Loucy (cell line): ENCODE measurements at regions not wholly inside any gene's neighbourhood (a gene's known extent, or its start where the extent isn't known, plus 50 kb on each side); places are given as distances from the start of the nearest gene placed in this dataset.

Experiments
- H2AFZ ChIP-seq: fragments of 200-600 bp; sonication (generic); 2 replicates; pipeline ENCODE4 v1.6.0; 2016; ENCODE audit warnings: antibody characterized with exemption, mild to moderate bottlenecking, low read length, moderate library complexity
- H3F3A ChIP-seq: fragments of 200-600 bp; 2 replicates; pipeline ENCODE4 v1.6.0; 2016; ENCODE audit warnings: antibody characterized with exemption, low read depth, mild to moderate bottlenecking
- H3K27me3 ChIP-seq: fragments of 200-600 bp; sonication (generic); 2 replicates; pipeline ENCODE4 v1.6.1; 2014; ENCODE audit warnings: low read length, mild to moderate bottlenecking; ENCODE audit not compliant: insufficient read depth, poor library complexity, severe bottlenecking
- H3K36me3 ChIP-seq: fragments of 200-600 bp; sonication (generic); 2 replicates; pipeline ENCODE4 v1.6.1; 2016; ENCODE audit warnings: low read length; ENCODE audit not compliant: insufficient read depth
- H3K4me1 ChIP-seq: fragments of 200-600 bp; sonication (generic); 2 replicates; pipeline ENCODE4 v1.5.1; 2014; ENCODE audit warnings: low read length, mild to moderate bottlenecking; ENCODE audit not compliant: insufficient read depth, poor library complexity, severe bottlenecking
- H3K4me2 ChIP-seq: fragments of 200-600 bp; sonication (generic); 2 replicates; pipeline ENCODE4 v1.6.0; 2014; ENCODE audit warnings: antibody characterized with exemption, low read length, low read depth, mild to moderate bottlenecking; ENCODE audit not compliant: poor library complexity, severe bottlenecking
- H3K4me3 ChIP-seq: fragments of 200-600 bp; sonication (generic); 2 replicates; pipeline ENCODE4 v1.5.1; 2014; ENCODE audit warnings: low read length, mild to moderate bottlenecking, mixed read lengths; ENCODE audit not compliant: poor library complexity, severe bottlenecking
- H3K79me2 ChIP-seq: fragments of 200-600 bp; sonication (generic); 2 replicates; pipeline ENCODE4 v1.6.1; 2014; ENCODE audit warnings: low read length; ENCODE audit not compliant: insufficient read depth
- H3K9ac ChIP-seq: fragments of 200-600 bp; sonication (generic); 2 replicates; pipeline ENCODE4 v1.6.0; 2014; ENCODE audit warnings: mild to moderate bottlenecking, low read depth, low read length, moderate library complexity; ENCODE audit not compliant: poor library complexity, severe bottlenecking
- H3K9me2 ChIP-seq: fragments of 200-600 bp; sonication (generic); replicated peaks from 2 replicates; pipeline ENCODE4 v1.6.1; 2016; ENCODE audit warnings: low read depth, low read length, mixed read lengths
- H3K9me3 ChIP-seq: fragments of 200-600 bp; sonication (generic); 2 replicates; pipeline ENCODE4 v1.6.1; 2014; ENCODE audit warnings: mild to moderate bottlenecking, antibody characterized with exemption, low read length, low read depth; ENCODE audit not compliant: insufficient read depth
- H4K20me1 ChIP-seq: fragments of 200-600 bp; sonication (generic); 2 replicates; pipeline ENCODE4 v1.6.0; 2014; ENCODE audit warnings: antibody characterized with exemption, low read length, mild to moderate bottlenecking; ENCODE audit not compliant: insufficient read depth, poor library complexity, severe bottlenecking
- CTCF ChIP-seq: fragments of 200-600 bp; sonication (generic); conservative IDR thresholded peaks from 2 replicates; pipeline ENCODE4 v1.5.1; 2014; ENCODE audit warnings: mild to moderate bottlenecking, antibody characterized with exemption, low read length
- EZH2phosphoT487 ChIP-seq: fragments of 200-600 bp; IDR thresholded peaks from 2 replicates; pipeline ENCODE4 v1.6.1; 2018; ENCODE audit warnings: antibody characterized with exemption, mild to moderate bottlenecking, moderate library complexity, borderline replicate concordance

GRCh38 chr5:26749829-26750228 lies 288.6 kb downstream of the CDH9 start:
- no peaks in the 10 kb centered on the region for H3K79me2 ChIP-seq
- H3K9me2 ChIP-seq: no peaks in the 10 kb centered on the region
- no peak overlapping the region for H3K4me3 ChIP-seq
- no peak overlapping the region for H3K9ac ChIP-seq
- H3K4me2 ChIP-seq: no peak overlapping the region
- H3K27me3 ChIP-seq: no peaks in the 10 kb centered on the region
- no peak for TF ChIP-seq EZH2phosphoT487
- no peak for TF ChIP-seq CTCF
- H3K9me3 ChIP-seq: no peaks in the 10 kb centered on the region
- no peaks in the 10 kb centered on the region for H3K36me3 ChIP-seq
- H3F3A ChIP-seq: no peaks in the 10 kb centered on the region
- no peaks in the 10 kb centered on the region for H4K20me1 ChIP-seq
- no peaks in the 10 kb centered on the region for H3K4me1 ChIP-seq
- H2AFZ ChIP-seq: no peak overlapping the region

- H2AFZ ChIP-seq: no peak overlapping the region
- no peak overlapping the region for H3K4me3 ChIP-seq
Measured at GRCh38 chr5:26740182-26740581, 298.2 kb downstream of the CDH9 start.

GRCh38 chr5:26737348-26738265 lies 300.8 kb downstream of the CDH9 start:
- Histone ChIP-seq H3K4me1 (no peaks in the 10 kb centered on the region), H3K4me3 (no peak overlapping the region), H3K79me2 (no peaks in the 10 kb centered on the region)

More at GRCh38 chr5:26740182-26740581, 298.2 kb downstream of the CDH9 start:
- no peaks in the 10 kb centered on the region for H3K9me3 ChIP-seq
- H4K20me1 ChIP-seq: no peaks in the 10 kb centered on the region
- no peak overlapping the region for H3K4me2 ChIP-seq
- no peaks in the 10 kb centered on the region for H3F3A ChIP-seq
- no peaks in the 10 kb centered on the region for H3K79me2 ChIP-seq
- no peaks in the 10 kb centered on the region for H3K9me2 ChIP-seq
- H3K27me3 ChIP-seq: no peaks in the 10 kb centered on the region
- no peaks in the 10 kb centered on the region for H3K4me1 ChIP-seq
- TF ChIP-seq EZH2phosphoT487: no peak
- H3K9ac ChIP-seq: no peak overlapping the region
- no peaks in the 10 kb centered on the region for H3K36me3 ChIP-seq

More at GRCh38 chr5:26737348-26738265, 300.8 kb downstream of the CDH9 start:
- TF ChIP-seq CTCF: no peak
- no peak for TF ChIP-seq EZH2phosphoT487
- no peaks in the 10 kb centered on the region for H3K27me3 ChIP-seq
- no peak overlapping the region for H3K9ac ChIP-seq
- H3K9me2 ChIP-seq: no peaks in the 10 kb centered on the region
- H3F3A ChIP-seq: no peaks in the 10 kb centered on the region
- no peaks in the 10 kb centered on the region for H3K9me3 ChIP-seq
- H3K4me2 ChIP-seq: no peak overlapping the region
- H4K20me1 ChIP-seq: no peaks in the 10 kb centered on the region
- no peaks in the 10 kb centered on the region for H3K36me3 ChIP-seq
- no peak overlapping the region for H2AFZ ChIP-seq
